ENCODE measurements at regions not wholly inside any gene's neighbourhood (a gene's known extent, or its start where the extent isn't known, plus 50 kb on each side); places are given as distances from the start of the nearest gene placed in this dataset.

GRCh38 chr3:162087361-162087760, 590.8 kb downstream of the OTOL1 start:
- TF ChIP-seq CTCF (conservative IDR thresholded peaks at IDR 0.05 in 1 of 2, IDR thresholded peaks at IDR 0.05 in 1 of 2; ENCODE audit: low read depth in 1 of 2, low read length in 2 of 2) (no peak), EZH2 (IDR thresholded peaks at IDR 0.05; ENCODE audit: low read length, missing control alignments) (no peak)
- Histone ChIP-seq H3K4me3 (replicated peaks in 1 of 4; ENCODE audit: control extremely low read depth in 1 of 4, insufficient read depth in 1 of 4, low read depth in 3 of 4, low read length in 4 of 4) (no peak overlapping the region), H3K27me3 (ENCODE audit: control insufficient read depth, insufficient read depth, low read length) (no peaks in the 10 kb centered on the region), H3K79me2 (ENCODE audit: control insufficient read depth, insufficient read depth, low read length) (no peaks in the 10 kb centered on the region), H3K9me3 (ENCODE audit: control insufficient read depth, insufficient read depth, low read depth, low read length) (no peaks in the 10 kb centered on the region), H4K20me1 (ENCODE audit: control insufficient read depth, extremely low read depth, insufficient read depth, low read length) (no peaks in the 10 kb centered on the region), H2AFZ (ENCODE audit: low read length) (no peak overlapping the region), H3K27ac (ENCODE audit: insufficient read depth, low read length) (no peak overlapping the region), H3K36me3 (ENCODE audit: control insufficient read depth, insufficient read depth, low read length) (no peaks in the 10 kb centered on the region), H3K4me1 (ENCODE audit: control insufficient read depth, extremely low read depth, insufficient read depth, low read length) (no peaks in the 10 kb centered on the region), H3K4me2 (ENCODE audit: extremely low read depth, insufficient read depth, low read length) (no peak overlapping the region), H3K9ac (ENCODE audit: insufficient read depth, low read length) (no peak overlapping the region)
- no peak for DNase-seq (ENCODE audit: low read depth in 2 of 2)

- Histone ChIP-seq H2AFZ (ENCODE audit: low read length) (no peak overlapping the region), H3K79me2 (ENCODE audit: control insufficient read depth, insufficient read depth, low read length) (no peaks in the 10 kb centered on the region), H3K9ac (ENCODE audit: insufficient read depth, low read length) (no peak overlapping the region), H3K4me3 (replicated peaks in 1 of 4; ENCODE audit: control extremely low read depth in 1 of 4, insufficient read depth in 1 of 4, low read depth in 3 of 4, low read length in 4 of 4) (no peak overlapping the region), H3K9me3 (ENCODE audit: control insufficient read depth, insufficient read depth, low read depth, low read length) (no peaks in the 10 kb centered on the region), H3K27ac (ENCODE audit: insufficient read depth, low read length) (no peak overlapping the region), H3K36me3 (ENCODE audit: control insufficient read depth, insufficient read depth, low read length) (no peaks in the 10 kb centered on the region), H3K27me3 (ENCODE audit: control insufficient read depth, insufficient read depth, low read length) (no peaks in the 10 kb centered on the region), H4K20me1 (ENCODE audit: control insufficient read depth, extremely low read depth, insufficient read depth, low read length) (no peaks in the 10 kb centered on the region), H3K4me2 (ENCODE audit: extremely low read depth, insufficient read depth, low read length) (no peak overlapping the region), H3K4me1 (ENCODE audit: control insufficient read depth, extremely low read depth, insufficient read depth, low read length) (no peaks in the 10 kb centered on the region)
- no peak for TF ChIP-seq EZH2 (IDR thresholded peaks at IDR 0.05; ENCODE audit: low read length, missing control alignments)
- no peak for DNase-seq (ENCODE audit: low read depth in 2 of 2)
These were observed 596.1 kb downstream of the OTOL1 start for GRCh38 chr3:162092751-162093150.

GRCh38 chr3:162094301-162094700, 597.7 kb downstream of the OTOL1 start:
- no peak for TF ChIP-seq EZH2 (IDR thresholded peaks at IDR 0.05; ENCODE audit: low read length, missing control alignments)
- no peak for TF ChIP-seq CTCF (conservative IDR thresholded peaks at IDR 0.05 in 1 of 2, IDR thresholded peaks at IDR 0.05 in 1 of 2; ENCODE audit: low read depth in 1 of 2, low read length in 2 of 2)
- no peaks in the 10 kb centered on the region for H3K9me3 ChIP-seq (ENCODE audit: control insufficient read depth, insufficient read depth, low read depth, low read length)
- H3K36me3 ChIP-seq (ENCODE audit: control insufficient read depth, insufficient read depth, low read length), result no peaks in the 10 kb centered on the region
- H3K9ac ChIP-seq (ENCODE audit: insufficient read depth, low read length), result no peak overlapping the region
- H3K27me3 ChIP-seq (ENCODE audit: control insufficient read depth, insufficient read depth, low read length), result no peaks in the 10 kb centered on the region
- no peak overlapping the region for H2AFZ ChIP-seq (ENCODE audit: low read length)
- H3K4me2 ChIP-seq (ENCODE audit: extremely low read depth, insufficient read depth, low read length), result no peak overlapping the region
- H3K79me2 ChIP-seq (ENCODE audit: control insufficient read depth, insufficient read depth, low read length), result no peaks in the 10 kb centered on the region
- H3K4me1 ChIP-seq (ENCODE audit: control insufficient read depth, extremely low read depth, insufficient read depth, low read length), result no peaks in the 10 kb centered on the region
- H4K20me1 ChIP-seq (ENCODE audit: control insufficient read depth, extremely low read depth, insufficient read depth, low read length), result no peaks in the 10 kb centered on the region
- H3K4me3 ChIP-seq (replicated peaks in 1 of 4; ENCODE audit: control extremely low read depth in 1 of 4, insufficient read depth in 1 of 4, low read depth in 3 of 4, low read length in 4 of 4), result no peak overlapping the region
- no peak overlapping the region for H3K27ac ChIP-seq (ENCODE audit: insufficient read depth, low read length)
- no peak for DNase-seq (ENCODE audit: low read depth in 2 of 2)
